ENCODE measurements at regions not wholly inside any gene's neighbourhood (a gene's known extent, or its start where the extent isn't known, plus 50 kb on each side); places are given as distances from the start of the nearest gene placed in this dataset.

DNA sequence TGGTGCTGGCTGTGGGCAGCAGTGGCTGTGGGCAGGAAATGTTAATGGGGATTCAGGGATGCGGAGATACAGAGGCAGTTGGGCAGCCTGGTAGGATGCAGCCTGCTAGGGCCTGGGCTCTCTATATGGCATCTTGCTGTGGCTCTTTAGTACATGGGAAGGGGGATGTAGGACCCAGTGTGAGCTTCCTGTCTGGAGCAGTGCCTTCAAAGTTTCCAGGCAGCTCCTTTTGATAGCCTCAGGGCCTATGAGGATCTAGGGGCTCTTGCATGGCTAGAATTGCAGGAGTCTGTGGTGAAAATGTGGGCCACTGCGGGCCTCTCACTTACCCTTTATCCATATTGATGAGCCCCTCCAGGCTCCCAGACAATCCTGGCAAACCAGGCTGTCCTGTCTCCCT, 213.2 kb upstream of the SNX19 start:
- Mint-ChIP-seq H3K36me3 (ENCODE audit: low read depth) (peaks cover 18% of the 10 kb centered on the region), H3K4me1 (ENCODE audit: low read depth) (no peaks in the 10 kb centered on the region), H3K27me3 (ENCODE audit: insufficient read depth) (peaks cover 4% of the 10 kb centered on the region), H3K4me3 (no peak overlapping the region), H3K9me3 (peaks cover 21% of the 10 kb centered on the region), H3K27ac (no peak overlapping the region)
- DNase-seq, result no peak
- TF ChIP-seq, protein P1, sequence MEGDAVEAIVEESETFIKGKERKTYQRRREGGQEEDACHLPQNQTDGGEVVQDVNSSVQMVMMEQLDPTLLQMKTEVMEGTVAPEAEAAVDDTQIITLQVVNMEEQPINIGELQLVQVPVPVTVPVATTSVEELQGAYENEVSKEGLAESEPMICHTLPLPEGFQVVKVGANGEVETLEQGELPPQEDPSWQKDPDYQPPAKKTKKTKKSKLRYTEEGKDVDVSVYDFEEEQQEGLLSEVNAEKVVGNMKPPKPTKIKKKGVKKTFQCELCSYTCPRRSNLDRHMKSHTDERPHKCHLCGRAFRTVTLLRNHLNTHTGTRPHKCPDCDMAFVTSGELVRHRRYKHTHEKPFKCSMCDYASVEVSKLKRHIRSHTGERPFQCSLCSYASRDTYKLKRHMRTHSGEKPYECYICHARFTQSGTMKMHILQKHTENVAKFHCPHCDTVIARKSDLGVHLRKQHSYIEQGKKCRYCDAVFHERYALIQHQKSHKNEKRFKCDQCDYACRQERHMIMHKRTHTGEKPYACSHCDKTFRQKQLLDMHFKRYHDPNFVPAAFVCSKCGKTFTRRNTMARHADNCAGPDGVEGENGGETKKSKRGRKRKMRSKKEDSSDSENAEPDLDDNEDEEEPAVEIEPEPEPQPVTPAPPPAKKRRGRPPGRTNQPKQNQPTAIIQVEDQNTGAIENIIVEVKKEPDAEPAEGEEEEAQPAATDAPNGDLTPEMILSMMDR (IDR thresholded peaks at IDR 0.05), result no peak

DNA sequence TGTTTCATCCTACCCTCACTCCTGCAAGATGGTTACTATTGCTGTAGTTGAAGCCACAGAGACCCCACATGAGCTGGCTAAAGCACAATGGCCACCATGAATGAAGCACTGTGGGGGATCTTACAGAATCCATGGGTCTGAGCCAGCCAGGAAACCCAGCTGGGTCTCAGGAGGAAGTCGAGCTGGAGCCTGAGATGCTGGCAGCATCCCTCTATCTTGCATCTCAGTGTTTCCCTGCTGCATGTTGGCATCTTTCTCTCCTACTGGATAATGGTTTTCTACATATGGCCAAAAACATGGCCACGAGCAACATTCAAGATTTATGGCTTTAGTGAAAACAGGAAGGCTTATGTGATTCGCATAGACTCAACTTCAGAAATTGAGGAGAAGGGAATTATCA, 219.3 kb upstream of the SNX19 start:
- DNase-seq, result no peak
- Mint-ChIP-seq H3K27ac (no peak overlapping the region), H3K4me3 (no peak overlapping the region)

DNA sequence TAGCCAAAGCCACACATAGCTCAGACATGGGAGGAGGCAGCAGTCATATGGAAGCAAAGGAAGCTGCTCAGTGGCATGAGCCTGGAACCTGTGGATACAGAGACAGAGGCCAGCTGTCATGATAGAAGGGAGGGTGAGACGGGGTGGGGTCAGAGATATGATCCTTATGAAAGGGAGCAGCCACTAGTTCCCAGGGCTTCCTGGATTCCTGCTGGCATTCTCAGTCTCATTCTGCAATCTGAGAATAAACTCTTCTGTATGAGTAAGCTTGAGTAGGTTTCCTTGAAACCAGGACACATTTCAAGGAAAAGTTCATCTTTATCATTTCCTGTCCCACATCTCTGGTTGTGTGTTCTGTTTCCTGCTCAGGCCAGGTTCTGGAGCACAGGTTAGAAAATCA, 220.2 kb upstream of the SNX19 start:
- peaks cover 4% of the 10 kb centered on the region for H3K27me3 Mint-ChIP-seq (ENCODE audit: insufficient read depth)
- H3K9me3 Mint-ChIP-seq, result no peaks in the 10 kb centered on the region
- H3K36me3 Mint-ChIP-seq (ENCODE audit: low read depth), result no peaks in the 10 kb centered on the region; the same call in 1 of the 2 replicates
- TF ChIP-seq, protein P1 (IDR thresholded peaks at IDR 0.05), result no peak
- DNase-seq, result peak; percentile 58
- no peak overlapping the region for H3K4me3 Mint-ChIP-seq
- peaks cover 35% of the 10 kb centered on the region for H3K4me1 Mint-ChIP-seq (ENCODE audit: low read depth)
- peak overlapping the region; percentile 72 for H3K27ac Mint-ChIP-seq

More for the DNA sequence above, 219.3 kb upstream of the SNX19 start:
- Mint-ChIP-seq H3K36me3 (ENCODE audit: low read depth) (no peaks in the 10 kb centered on the region; the same call in 1 of the 2 replicates), H3K4me1 (ENCODE audit: low read depth) (peaks cover 35% of the 10 kb centered on the region), H3K27me3 (ENCODE audit: insufficient read depth) (peaks cover 4% of the 10 kb centered on the region), H3K9me3 (no peaks in the 10 kb centered on the region)
- TF ChIP-seq, protein P1 (IDR thresholded peaks at IDR 0.05), result no peak

DNA sequence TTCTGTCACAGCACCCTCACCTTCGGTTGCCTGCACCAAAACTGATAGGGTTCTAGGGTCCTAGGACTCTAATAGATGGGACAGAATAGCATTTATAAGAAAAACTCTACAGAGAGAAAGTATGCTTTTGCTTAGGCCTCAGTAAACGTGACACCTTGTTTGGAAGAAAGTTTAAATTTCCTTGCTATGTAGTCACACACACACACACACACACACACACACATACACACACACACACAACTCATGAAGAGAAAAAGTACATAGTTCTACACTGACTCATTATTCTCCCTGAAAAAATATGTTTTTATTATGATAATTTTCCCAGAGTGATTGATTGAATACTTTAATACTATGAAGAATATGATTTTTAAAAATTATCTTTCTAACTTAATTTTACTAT, 220.8 kb upstream of the SNX19 start:
- peak; percentile 50 for DNase-seq
- H3K4me1 Mint-ChIP-seq (ENCODE audit: low read depth), result peaks cover 35% of the 10 kb centered on the region
- H3K27me3 Mint-ChIP-seq (ENCODE audit: insufficient read depth), result peaks cover 4% of the 10 kb centered on the region
- H3K27ac Mint-ChIP-seq, result peak overlapping the region; percentile 72
- H3K9me3 Mint-ChIP-seq, result no peaks in the 10 kb centered on the region
- no peak overlapping the region for H3K4me3 Mint-ChIP-seq
- TF ChIP-seq, protein P1 (IDR thresholded peaks at IDR 0.05), result no peak
- H3K36me3 Mint-ChIP-seq (ENCODE audit: low read depth), result no peaks in the 10 kb centered on the region; the same call in 1 of the 2 replicates

DNA sequence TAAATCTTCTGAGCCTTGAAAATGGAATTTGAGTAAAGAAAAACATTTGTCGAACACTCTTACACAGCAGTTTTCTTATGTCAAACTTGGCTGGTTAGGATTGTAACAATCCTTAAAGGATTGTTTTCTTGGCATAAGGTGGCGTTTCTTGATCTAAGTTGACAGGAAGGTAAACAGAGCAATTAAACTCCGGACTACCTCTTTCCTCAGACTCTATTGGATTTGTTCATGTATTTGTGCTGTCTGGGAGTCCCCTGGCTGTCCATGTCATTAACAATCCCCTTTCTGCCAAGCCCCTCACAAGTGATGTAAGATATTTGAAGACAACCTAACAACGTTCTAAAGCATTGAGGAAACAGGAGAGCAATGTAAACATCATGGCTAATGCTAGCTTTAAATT, 222.5 kb upstream of the SNX19 start:
- Mint-ChIP-seq H3K27ac (no peak overlapping the region), H3K4me1 (ENCODE audit: low read depth) (peaks cover 35% of the 10 kb centered on the region), H3K27me3 (ENCODE audit: insufficient read depth) (no peaks in the 10 kb centered on the region; the same call in 1 of the 2 replicates), H3K36me3 (ENCODE audit: low read depth) (no peaks in the 10 kb centered on the region), H3K9me3 (no peaks in the 10 kb centered on the region), H3K4me3 (no peak overlapping the region)
- no peak for DNase-seq
- TF ChIP-seq, protein P1 (IDR thresholded peaks at IDR 0.05), result no peak

DNA sequence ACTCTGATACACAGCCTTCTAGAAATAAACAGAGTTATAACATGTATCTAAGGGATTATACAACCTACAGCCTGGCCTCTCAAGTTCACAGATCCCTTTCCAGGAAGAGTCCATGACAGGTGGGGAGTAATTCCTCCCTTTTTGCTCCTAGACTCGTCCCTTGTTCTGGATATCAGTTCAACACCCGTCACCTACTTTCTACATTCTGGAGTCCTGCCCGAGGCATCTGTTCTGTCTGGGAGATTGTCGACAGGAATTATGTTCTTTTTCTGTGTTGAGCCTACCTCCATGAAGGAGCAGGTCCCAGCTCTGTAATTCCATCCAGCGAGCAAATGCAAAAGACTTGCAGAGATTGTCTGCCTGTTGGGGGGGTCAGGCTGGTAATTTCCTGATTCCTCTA, 224.6 kb upstream of the NTM start:
- Mint-ChIP-seq H3K27me3 (ENCODE audit: insufficient read depth) (no peaks in the 10 kb centered on the region; the same call in 1 of the 2 replicates), H3K4me1 (ENCODE audit: low read depth) (peaks cover 22% of the 10 kb centered on the region), H3K4me3 (no peak overlapping the region), H3K27ac (no peak overlapping the region), H3K9me3 (no peaks in the 10 kb centered on the region), H3K36me3 (ENCODE audit: low read depth) (peaks cover 5% of the 10 kb centered on the region; the same call in 1 of the 2 replicates)
- TF ChIP-seq, protein P1 (IDR thresholded peaks at IDR 0.05), result no peak
- DNase-seq, result no peak
